Naive thymus-derived CD4-positive, alpha-beta T cell (primary cell): ENCODE measurements at regions not wholly inside any gene's neighbourhood (a gene's known extent, or its start where the extent isn't known, plus 50 kb on each side); places are given as distances from the start of the nearest gene placed in this dataset.

Experiments used
- ATAC-seq: fragments of 150-1000 bp; cut with Tn5 transposase; 2 replicates; pipeline ENCODE4 v1.10.0; 2021; ENCODE audit warnings: mild to moderate bottlenecking, moderate library complexity
- CTCF ChIA-PET: fragments of 350-600 bp; sonication (Branson Sonifier 250); formaldehyde crosslinking; loops from one replicate; lab custom pipeline; 2021; ENCODE audit warnings: antibody characterized with exemption; lab: Charles Lee
- POLR2A ChIA-PET: fragments of 350-600 bp; sonication (Branson Sonifier 250); formaldehyde crosslinking; loops from one replicate; lab custom pipeline; 2021; ENCODE audit warnings: antibody characterized with exemption, inconsistent platforms; lab: Charles Lee
- DNase-seq, 9 donors: peaks; one replicate each; pipeline versions ENCODE4 v3.0.0 to v3.0.0-alpha.2; 2020 to 2022; ENCODE audit warnings: mixed read lengths in 1 of 9
- H3K27ac ChIP-seq: one replicate; pipeline ENCODE4 v1.7.0; 2013; ENCODE audit warnings: mild to moderate bottlenecking, low read depth, low read length, moderate library complexity
- H3K27me3 ChIP-seq, 2 donors: one replicate each; pipeline ENCODE4 v1.7.0; 2013; ENCODE audit warnings: low read length in 2 of 2, mild to moderate bottlenecking in 2 of 2, moderate library complexity in 2 of 2; ENCODE audit not compliant: control insufficient read depth in 2 of 2, insufficient read depth in 2 of 2
- H3K36me3 ChIP-seq, 3 experiments: 1 replicate in 2 of 3; 2 replicates in 1 of 3; pipeline ENCODE4 v1.7.0; 2013; ENCODE audit warnings: low read length in 3 of 3, mild to moderate bottlenecking in 3 of 3, moderate library complexity in 1 of 3; ENCODE audit not compliant: insufficient read depth in 3 of 3, control insufficient read depth in 2 of 3
- H3K4me1 ChIP-seq, 2 donors: one replicate each; pipeline ENCODE4 v1.7.0; 2013; ENCODE audit warnings: low read length in 2 of 2, mild to moderate bottlenecking in 2 of 2, moderate library complexity in 1 of 2; ENCODE audit not compliant: control insufficient read depth in 2 of 2, insufficient read depth in 2 of 2
- H3K4me3 ChIP-seq: 2 replicates; pipeline ENCODE4 v1.7.0; 2013; ENCODE audit warnings: mild to moderate bottlenecking, low read length
- H3K9me3 ChIP-seq, 3 experiments: 1 replicate in 2 of 3; 2 replicates in 1 of 3; pipeline ENCODE4 v1.7.0; 2013; ENCODE audit warnings: low read length in 3 of 3; ENCODE audit not compliant: control insufficient read depth in 2 of 3
- H3K27ac Mint-ChIP-seq, 9 donors: one replicate each; pipeline ENCODE4 v1.8.0; 2020 to 2022; ENCODE audit warnings: mixed read lengths in 9 of 9, mild to moderate bottlenecking in 8 of 9, moderate library complexity in 5 of 9, inconsistent platforms in 2 of 9
- H3K27me3 Mint-ChIP-seq, 5 donors: one replicate each; pipeline ENCODE4 v1.8.0; 2021 to 2022; ENCODE audit warnings: mixed read lengths in 5 of 5, mild to moderate bottlenecking in 1 of 5
- H3K36me3 Mint-ChIP-seq, 5 donors: one replicate each; pipeline ENCODE4 v1.8.0; 2020 to 2022; ENCODE audit warnings: mixed read lengths in 5 of 5, mild to moderate bottlenecking in 3 of 5, inconsistent platforms in 1 of 5
- H3K4me1 Mint-ChIP-seq, 7 donors: one replicate each; pipeline ENCODE4 v1.8.0; 2020 to 2022; ENCODE audit warnings: mixed read lengths in 7 of 7, mild to moderate bottlenecking in 3 of 7, inconsistent platforms in 1 of 7
- H3K4me3 Mint-ChIP-seq, 10 donors: one replicate each; pipeline ENCODE4 v1.8.0; 2020 to 2022; ENCODE audit warnings: mild to moderate bottlenecking in 10 of 10, mixed read lengths in 10 of 10, moderate library complexity in 6 of 10, inconsistent platforms in 2 of 10
- H3K9me3 Mint-ChIP-seq, 11 donors: one replicate each; pipeline ENCODE4 v1.8.0; 2020 to 2022; ENCODE audit warnings: mixed read lengths in 11 of 11, mild to moderate bottlenecking in 4 of 11, inconsistent platforms in 1 of 11, moderate library complexity in 1 of 11
- intact Hi-C, 2 donors: fragments of 100-400 bp; cut with micrococcal nuclease; formaldehyde crosslinking; loops; one replicate each; pipeline ENCODE4 v1.15.1; 2023

DNA sequence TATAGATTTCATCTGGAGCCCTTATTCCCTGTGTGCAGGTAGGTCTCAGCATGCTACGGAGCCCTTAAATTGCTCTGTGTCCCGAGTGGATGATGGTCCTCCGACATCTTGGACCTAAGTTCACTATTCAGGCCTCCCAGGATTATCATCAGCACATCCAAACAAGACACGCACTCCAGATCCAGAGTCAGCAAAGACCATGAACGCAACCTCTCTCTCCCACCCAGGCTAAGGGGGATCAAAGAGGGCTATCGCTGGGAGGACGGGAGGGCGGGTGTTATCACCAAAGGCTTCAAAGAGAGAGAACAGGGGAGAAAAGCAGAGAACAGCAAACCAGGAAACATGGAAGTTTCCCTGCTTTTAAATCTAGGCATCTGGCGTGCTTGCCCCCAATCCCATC lies 659.4 kb downstream of the TBC1D22A start:
- ChIA-PET POLR2A (no interaction called here), CTCF (no interaction called here)
- Mint-ChIP-seq H3K4me1 (no peaks in the 10 kb centered on the region), H3K4me3 (no peak overlapping the region), H3K9me3 (peaks cover 0 to 16% (median 3%) of the 10 kb centered on the region in 11 donors), H3K27me3 (peaks cover 0 to 42% (median 32%) of the 10 kb centered on the region in 5 donors), H3K36me3 (no peaks in the 10 kb centered on the region), H3K27ac (no peak overlapping the region)
- H3K27me3 ChIP-seq = no peaks in the 10 kb centered on the region
- no peaks in the 10 kb centered on the region for H3K36me3 ChIP-seq
- intact Hi-C loops = no loop called here
- DNase-seq (no peak), ATAC-seq (no peak)
- H3K27ac ChIP-seq = no peak overlapping the region
- H3K4me3 ChIP-seq = no peak overlapping the region
- H3K4me1 ChIP-seq = no peaks in the 10 kb centered on the region
- H3K9me3 ChIP-seq = peaks cover 0 to 4% (median 0%) of the 10 kb centered on the region in 3 experiments

DNA sequence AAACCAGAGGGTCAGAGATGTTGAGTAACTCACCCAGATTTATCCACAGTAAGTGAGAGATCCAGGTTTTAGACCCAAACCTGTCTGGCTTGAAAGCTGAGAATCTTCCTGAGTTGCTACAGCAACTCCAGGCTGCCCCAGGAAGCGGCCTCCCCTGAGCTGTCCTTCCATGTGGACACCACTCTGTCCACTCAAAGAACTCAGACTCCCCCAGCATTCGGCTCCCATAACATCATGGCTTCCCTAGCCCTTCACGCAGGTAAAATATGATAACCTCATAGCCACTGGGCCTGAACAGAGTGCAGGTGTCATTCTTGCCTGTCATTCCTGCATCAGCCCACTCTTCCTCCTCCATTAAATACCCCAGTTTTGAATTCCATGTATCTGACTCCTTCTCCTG lies 657.8 kb downstream of the TBC1D22A start:
- H3K4me1 Mint-ChIP-seq = no peaks in the 10 kb centered on the region
- DNase-seq = no peak
- intact Hi-C loops = no loop called here
- Histone ChIP-seq H3K36me3 (no peaks in the 10 kb centered on the region), H3K9me3 (peaks cover 0 to 4% (median 0%) of the 10 kb centered on the region in 3 experiments), H3K4me3 (no peak overlapping the region), H3K27me3 (no peaks in the 10 kb centered on the region), H3K4me1 (no peaks in the 10 kb centered on the region), H3K27ac (no peak overlapping the region)
- H3K36me3 Mint-ChIP-seq = no peaks in the 10 kb centered on the region
- peaks cover 0 to 33% (median 25%) of the 10 kb centered on the region in 5 donors for H3K27me3 Mint-ChIP-seq
- H3K27ac Mint-ChIP-seq = no peak overlapping the region
- ATAC-seq = no peak
- POLR2A ChIA-PET = no interaction called here
- peaks cover 0 to 23% (median 7%) of the 10 kb centered on the region in 11 donors for H3K9me3 Mint-ChIP-seq
- CTCF ChIA-PET = no interaction called here
- no peak overlapping the region for H3K4me3 Mint-ChIP-seq

DNA sequence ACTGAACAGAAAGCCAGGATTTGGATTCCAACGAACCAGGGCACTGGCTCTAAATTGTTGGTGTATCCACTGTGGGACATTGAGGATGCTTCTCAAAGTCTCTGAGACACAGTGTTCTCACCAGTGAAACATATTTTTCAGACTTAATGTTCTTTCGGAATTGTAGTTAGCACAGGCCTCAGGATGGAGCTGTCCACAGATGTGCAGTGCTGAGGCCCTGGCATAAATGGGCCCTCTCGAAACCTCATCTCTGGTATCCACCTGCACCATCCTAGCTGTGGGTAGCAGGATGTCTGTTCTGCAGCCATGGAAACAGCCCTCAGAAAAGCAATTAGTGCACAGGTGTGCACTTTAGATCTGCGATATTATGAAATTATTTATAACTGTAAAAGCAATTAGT lies 656.8 kb downstream of the TBC1D22A start:
- H3K27me3 Mint-ChIP-seq = peaks cover 0 to 33% (median 21%) of the 10 kb centered on the region in 5 donors
- CTCF ChIA-PET = no interaction called here
- H3K4me1 Mint-ChIP-seq = no peaks in the 10 kb centered on the region
- DNase-seq (no peak), ATAC-seq (no peak)
- H3K27ac Mint-ChIP-seq = no peak overlapping the region
- no peak overlapping the region for H3K27ac ChIP-seq
- H3K9me3 ChIP-seq = peaks cover 0 to 4% (median 0%) of the 10 kb centered on the region in 3 experiments
- intact Hi-C loops = no loop called here
- no peaks in the 10 kb centered on the region for H3K4me1 ChIP-seq
- no peaks in the 10 kb centered on the region for H3K27me3 ChIP-seq
- H3K36me3 ChIP-seq = no peaks in the 10 kb centered on the region
- H3K9me3 Mint-ChIP-seq = peaks cover 0 to 23% (median 7%) of the 10 kb centered on the region in 11 donors
- H3K36me3 Mint-ChIP-seq = no peaks in the 10 kb centered on the region
- POLR2A ChIA-PET = no interaction called here
- no peak overlapping the region for H3K4me3 ChIP-seq
- H3K4me3 Mint-ChIP-seq = no peak overlapping the region

- H3K9me3 ChIP-seq = peaks cover 0 to 4% (median 0%) of the 10 kb centered on the region in 3 experiments
- no peaks in the 10 kb centered on the region for H3K36me3 ChIP-seq
- H3K36me3 Mint-ChIP-seq = no peaks in the 10 kb centered on the region
- peaks cover 0 to 19% (median 5%) of the 10 kb centered on the region in 11 donors for H3K9me3 Mint-ChIP-seq
- H3K27me3 ChIP-seq = no peaks in the 10 kb centered on the region
- CTCF ChIA-PET = no interaction called here
- peaks cover 0 to 29% (median 15%) of the 10 kb centered on the region in 5 donors for H3K27me3 Mint-ChIP-seq
- no peak overlapping the region for H3K4me3 Mint-ChIP-seq
- ATAC-seq = no peak
- no peak overlapping the region for H3K4me3 ChIP-seq
- no peaks in the 10 kb centered on the region for H3K4me1 ChIP-seq
- no peak overlapping the region for H3K27ac Mint-ChIP-seq
- H3K4me1 Mint-ChIP-seq = no peaks in the 10 kb centered on the region
- no peak overlapping the region for H3K27ac ChIP-seq
- no peak for DNase-seq
- intact Hi-C loops = no loop called here
- POLR2A ChIA-PET = no interaction called here
Observed at GRCh38 chr22:47417699-47418098, 655.2 kb downstream of the TBC1D22A start.

DNA sequence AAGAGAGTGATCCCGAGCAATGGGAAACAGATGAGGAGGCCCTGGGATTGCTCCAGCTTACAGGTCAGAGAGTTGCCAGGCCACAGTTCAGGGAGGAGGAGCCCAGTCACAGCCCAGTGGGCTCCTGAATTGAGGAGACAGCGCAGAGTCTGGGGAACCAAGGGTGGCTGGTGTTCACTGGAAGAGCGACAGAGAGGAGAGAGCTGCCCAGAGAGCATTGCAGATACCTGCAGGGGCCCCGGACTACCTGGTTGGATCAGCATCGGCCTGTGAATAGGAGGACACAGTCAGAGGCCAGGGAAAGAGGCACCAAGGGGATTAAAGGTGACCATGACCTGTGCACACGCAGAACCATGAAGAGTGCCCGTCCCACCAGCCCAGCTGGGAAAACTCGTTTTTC lies 648.6 kb downstream of the TBC1D22A start:
- CTCF ChIA-PET = no interaction called here
- H3K36me3 ChIP-seq = no peaks in the 10 kb centered on the region
- no peak overlapping the region for H3K27ac ChIP-seq
- DNase-seq (no peak), ATAC-seq (no peak)
- no peaks in the 10 kb centered on the region for H3K4me1 Mint-ChIP-seq
- H3K4me3 ChIP-seq = no peak overlapping the region
- no peaks in the 10 kb centered on the region for H3K27me3 ChIP-seq
- H3K36me3 Mint-ChIP-seq = no peaks in the 10 kb centered on the region
- peaks cover 0 to 28% (median 11%) of the 10 kb centered on the region in 5 donors for H3K27me3 Mint-ChIP-seq
- H3K4me1 ChIP-seq = no peaks in the 10 kb centered on the region
- intact Hi-C loops = no loop called here
- peaks cover 0 to 8% (median 0%) of the 10 kb centered on the region in 11 donors for H3K9me3 Mint-ChIP-seq
- H3K4me3 Mint-ChIP-seq = no peak overlapping the region
- no peak overlapping the region for H3K27ac Mint-ChIP-seq
- H3K9me3 ChIP-seq = no peaks in the 10 kb centered on the region
- POLR2A ChIA-PET = no interaction called here

GRCh38 chr22:47409539-47410275 lies 647.3 kb downstream of the TBC1D22A start:
- H3K4me3 Mint-ChIP-seq = no peak overlapping the region
- no peak for ATAC-seq
- no peaks in the 10 kb centered on the region for H3K27me3 ChIP-seq
- no peak overlapping the region for H3K27ac ChIP-seq
- ChIA-PET CTCF (no interaction called here), POLR2A (no interaction called here)
- no peak overlapping the region for H3K4me3 ChIP-seq
- H3K4me1 ChIP-seq = no peaks in the 10 kb centered on the region
- H3K4me1 Mint-ChIP-seq = no peaks in the 10 kb centered on the region
- H3K9me3 Mint-ChIP-seq = peaks cover 0 to 2% (median 0%) of the 10 kb centered on the region in 11 donors
- no peaks in the 10 kb centered on the region for H3K36me3 ChIP-seq
- no peak overlapping the region for H3K27ac Mint-ChIP-seq
- intact Hi-C loops = no loop called here
- H3K36me3 Mint-ChIP-seq = no peaks in the 10 kb centered on the region
- peaks cover 0 to 28% (median 11%) of the 10 kb centered on the region in 5 donors for H3K27me3 Mint-ChIP-seq
- H3K9me3 ChIP-seq = no peaks in the 10 kb centered on the region
- DNase-seq = no peak

DNA sequence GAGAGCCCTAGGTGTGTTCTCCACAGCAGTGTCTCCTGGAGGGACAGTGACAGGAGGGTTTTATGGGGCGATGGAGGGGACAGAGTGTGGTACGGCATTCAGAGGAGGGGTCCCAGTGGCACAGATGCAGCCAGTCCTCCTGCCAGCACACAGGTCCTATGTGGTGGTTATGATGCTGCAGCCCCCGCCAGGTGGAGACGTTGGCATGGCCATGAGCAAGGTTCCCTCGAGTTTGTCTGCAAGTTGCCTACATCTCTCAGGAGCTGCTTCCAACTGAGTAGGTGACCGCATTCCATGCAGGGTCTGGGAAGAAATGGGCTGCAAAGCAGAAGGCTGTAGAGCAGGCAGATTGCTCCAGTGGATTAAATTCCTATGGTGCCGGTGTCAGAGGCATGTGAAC lies 646.0 kb downstream of the TBC1D22A start:
- no peak for DNase-seq
- no peak for ATAC-seq
- H3K27me3 ChIP-seq = no peaks in the 10 kb centered on the region
- H3K9me3 ChIP-seq = no peaks in the 10 kb centered on the region
- H3K4me3 ChIP-seq = no peak overlapping the region
- peaks cover 0 to 2% (median 0%) of the 10 kb centered on the region in 11 donors for H3K9me3 Mint-ChIP-seq
- H3K4me1 ChIP-seq = no peaks in the 10 kb centered on the region
- H3K4me1 Mint-ChIP-seq = no peaks in the 10 kb centered on the region
- H3K27ac Mint-ChIP-seq = no peak overlapping the region
- no peaks in the 10 kb centered on the region for H3K36me3 ChIP-seq
- intact Hi-C loops = no loop called here
- no peaks in the 10 kb centered on the region for H3K36me3 Mint-ChIP-seq
- H3K27ac ChIP-seq = no peak overlapping the region
- H3K4me3 Mint-ChIP-seq = no peak overlapping the region
- POLR2A ChIA-PET = no interaction called here
- CTCF ChIA-PET = no interaction called here
- H3K27me3 Mint-ChIP-seq = peaks cover 0 to 28% (median 11%) of the 10 kb centered on the region in 5 donors
